ENCODE measurements at regions not wholly inside any gene's neighbourhood (a gene's known extent, or its start where the extent isn't known, plus 50 kb on each side); places are given as distances from the start of the nearest gene placed in this dataset.

- TF ChIP-seq CTCF (IDR thresholded peaks at IDR 0.05) (no peak), POLR2A (IDR thresholded peaks at IDR 0.05) (no peak)
Observed at GRCh38 chr22:22046370-22046769, 63.8 kb upstream of the TOP3B start.

Measured in lower leg skin (tissue), 3 donors.